Gastrocnemius medialis (tissue), 4 donors: ENCODE measurements at regions not wholly inside any gene's neighbourhood (a gene's known extent, or its start where the extent isn't known, plus 50 kb on each side); places are given as distances from the start of the nearest gene placed in this dataset.
A peak's percentile ranks its signal among the peaks of the same experiment; 100 is the strongest.

Source experiments
- ATAC-seq, 2 donors: fragments of 150-250 bp; one replicate each; pipeline ENCODE4 v1.9.1; 2016
- DNase-seq, 2 donors: peaks; one replicate each; pipeline ENCODE4 v3.0.0-alpha.2; 2019
- H3K27ac ChIP-seq, 4 donors: fragments of 200-600 bp; sonication (generic); 1 replicate in 1 of 4; 2 replicates in 3 of 4; pipeline ENCODE4 v1.5.1; 2016 to 2018; ENCODE audit warnings: mild to moderate bottlenecking in 2 of 4, moderate library complexity in 1 of 4
- H3K27me3 ChIP-seq, 3 donors: fragments of 200-600 bp; sonication (generic) in 2 of 3; 1 replicate in 1 of 3; 2 replicates in 2 of 3; pipeline versions ENCODE4 v1.5.1 to v1.6.0; 2016 to 2019; ENCODE audit warnings: mild to moderate bottlenecking in 1 of 3, moderate library complexity in 1 of 3
- H3K36me3 ChIP-seq, 2 donors: fragments of 200-600 bp; sonication (generic) in 1 of 2; one replicate each; pipeline ENCODE4 v1.5.1; 2017 to 2018
- H3K4me1 ChIP-seq, 2 donors: fragments of 200-600 bp; sonication (generic) in 1 of 2; one replicate each; pipeline ENCODE4 v1.5.1; 2016 to 2017; ENCODE audit warnings: mild to moderate bottlenecking in 2 of 2
- H3K4me3 ChIP-seq, 4 donors: fragments of 200-600 bp; sonication (generic) in 3 of 4; 1 replicate in 1 of 4; 2 replicates in 3 of 4; pipeline ENCODE4 v1.5.1; 2016 to 2019; ENCODE audit warnings: mild to moderate bottlenecking in 2 of 4
- H3K9me3 ChIP-seq, 3 donors: fragments of 200-600 bp; sonication (generic) in 2 of 3; 1 replicate in 1 of 3; 2 replicates in 2 of 3; pipeline ENCODE4 v1.5.1; 2016 to 2019
- POLR2A ChIP-seq, 2 donors: fragments of 450-650 bp; IDR thresholded peaks; one replicate each; pipeline ENCODE4 v1.6.1; 2017; ENCODE audit warnings: antibody characterized with exemption in 2 of 2, mild to moderate bottlenecking in 2 of 2, moderate library complexity in 2 of 2
- in situ Hi-C, 4 donors: fragments of 200-750 bp; cut with MboI; loops; one replicate each; pipeline versions ENCODE4 v1.15.0 to v1.8.0; 2017; ENCODE audit warnings: low sequenced_read_pairs in 4 of 4
- intact Hi-C: fragments of 100-400 bp; cut with DNase I; formaldehyde crosslinking; loops from one replicate; pipeline ENCODE4 v1.15.1; 2023; ENCODE audit warnings: low total_unique reads
- TF ChIP-seq, protein P1 (sequence below), 5 experiments: fragments of 450-650 bp in 3 of 5; fragments of 200-600 bp in 2 of 5; sonication (generic) in 2 of 5; IDR thresholded peaks in 4 of 5; conservative IDR thresholded peaks in 1 of 5; 1 replicate in 4 of 5; 2 replicates in 1 of 5; pipeline ENCODE4 v1.5.1; 2016 to 2019; ENCODE audit warnings: antibody characterized with exemption in 5 of 5, mild to moderate bottlenecking in 3 of 5, moderate library complexity in 3 of 5

DNA sequence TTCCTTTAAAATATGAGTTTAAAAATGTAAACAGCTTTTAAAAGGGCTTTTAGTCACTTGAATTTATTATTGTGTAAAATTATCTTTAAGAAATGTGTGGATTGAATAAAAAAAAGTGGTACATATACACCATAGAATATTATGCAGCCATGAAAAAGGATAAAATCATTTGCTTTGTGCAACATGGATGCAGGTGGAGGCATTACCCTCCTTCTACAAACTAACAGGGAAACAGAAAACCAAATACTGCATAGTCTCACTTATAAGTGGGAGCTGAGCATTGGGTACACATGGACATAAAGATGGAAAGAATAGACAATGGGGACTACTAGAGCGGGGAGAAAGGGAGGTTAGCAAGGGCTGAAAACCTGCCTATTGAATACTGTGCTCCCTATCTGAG, 999.3 kb downstream of the SLITRK5 start:
- no peak for TF ChIP-seq POLR2A (IDR thresholded peaks at IDR 0.05)
- TF ChIP-seq, protein P1, sequence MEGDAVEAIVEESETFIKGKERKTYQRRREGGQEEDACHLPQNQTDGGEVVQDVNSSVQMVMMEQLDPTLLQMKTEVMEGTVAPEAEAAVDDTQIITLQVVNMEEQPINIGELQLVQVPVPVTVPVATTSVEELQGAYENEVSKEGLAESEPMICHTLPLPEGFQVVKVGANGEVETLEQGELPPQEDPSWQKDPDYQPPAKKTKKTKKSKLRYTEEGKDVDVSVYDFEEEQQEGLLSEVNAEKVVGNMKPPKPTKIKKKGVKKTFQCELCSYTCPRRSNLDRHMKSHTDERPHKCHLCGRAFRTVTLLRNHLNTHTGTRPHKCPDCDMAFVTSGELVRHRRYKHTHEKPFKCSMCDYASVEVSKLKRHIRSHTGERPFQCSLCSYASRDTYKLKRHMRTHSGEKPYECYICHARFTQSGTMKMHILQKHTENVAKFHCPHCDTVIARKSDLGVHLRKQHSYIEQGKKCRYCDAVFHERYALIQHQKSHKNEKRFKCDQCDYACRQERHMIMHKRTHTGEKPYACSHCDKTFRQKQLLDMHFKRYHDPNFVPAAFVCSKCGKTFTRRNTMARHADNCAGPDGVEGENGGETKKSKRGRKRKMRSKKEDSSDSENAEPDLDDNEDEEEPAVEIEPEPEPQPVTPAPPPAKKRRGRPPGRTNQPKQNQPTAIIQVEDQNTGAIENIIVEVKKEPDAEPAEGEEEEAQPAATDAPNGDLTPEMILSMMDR (IDR thresholded peaks at IDR 0.05 in 4 of 5, conservative IDR thresholded peaks at IDR 0.05 in 1 of 5) = no peak
- Histone ChIP-seq H3K9me3 (no peaks in the 10 kb centered on the region), H3K36me3 (no peaks in the 10 kb centered on the region), H3K4me3 (peak overlapping the region in 1 of 4 donors; percentile 19), H3K4me1 (no peaks in the 10 kb centered on the region), H3K27ac (no peak overlapping the region), H3K27me3 (no peaks in the 10 kb centered on the region)
- intact Hi-C loops (no loop called here), in situ Hi-C loops (no loop called here)
- DNase-seq (no peak), ATAC-seq (no peak)

DNA sequence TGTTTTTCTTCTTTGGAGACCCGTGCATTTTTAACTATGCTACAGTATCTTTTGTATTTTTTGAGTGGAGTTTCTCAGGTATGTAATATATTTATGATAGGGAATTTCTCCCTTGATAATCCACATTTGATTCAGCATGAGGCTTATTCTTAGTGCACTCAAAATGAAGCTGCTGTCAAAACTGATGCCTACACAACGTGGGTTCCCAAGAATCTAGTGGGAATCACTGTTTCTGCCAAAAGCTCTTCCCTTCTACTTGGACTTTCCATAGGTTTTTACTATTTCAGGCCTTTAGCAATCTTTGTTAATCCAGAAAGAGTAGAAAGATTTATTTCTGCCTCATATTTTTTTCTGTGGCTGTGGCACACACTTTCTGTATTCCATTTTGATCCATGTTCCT, 1003.7 kb downstream of the SLITRK5 start:
- Histone ChIP-seq H3K27me3 (no peaks in the 10 kb centered on the region), H3K9me3 (no peaks in the 10 kb centered on the region), H3K36me3 (no peaks in the 10 kb centered on the region), H3K4me1 (no peaks in the 10 kb centered on the region), H3K27ac (no peak overlapping the region), H3K4me3 (no peak overlapping the region)
- ATAC-seq (no peak), DNase-seq (no peak)
- TF ChIP-seq, protein P1 (IDR thresholded peaks at IDR 0.05 in 4 of 5, conservative IDR thresholded peaks at IDR 0.05 in 1 of 5) = no peak
- no peak for TF ChIP-seq POLR2A (IDR thresholded peaks at IDR 0.05)
- in situ Hi-C loops (no loop called here), intact Hi-C loops (no loop called here)

DNA sequence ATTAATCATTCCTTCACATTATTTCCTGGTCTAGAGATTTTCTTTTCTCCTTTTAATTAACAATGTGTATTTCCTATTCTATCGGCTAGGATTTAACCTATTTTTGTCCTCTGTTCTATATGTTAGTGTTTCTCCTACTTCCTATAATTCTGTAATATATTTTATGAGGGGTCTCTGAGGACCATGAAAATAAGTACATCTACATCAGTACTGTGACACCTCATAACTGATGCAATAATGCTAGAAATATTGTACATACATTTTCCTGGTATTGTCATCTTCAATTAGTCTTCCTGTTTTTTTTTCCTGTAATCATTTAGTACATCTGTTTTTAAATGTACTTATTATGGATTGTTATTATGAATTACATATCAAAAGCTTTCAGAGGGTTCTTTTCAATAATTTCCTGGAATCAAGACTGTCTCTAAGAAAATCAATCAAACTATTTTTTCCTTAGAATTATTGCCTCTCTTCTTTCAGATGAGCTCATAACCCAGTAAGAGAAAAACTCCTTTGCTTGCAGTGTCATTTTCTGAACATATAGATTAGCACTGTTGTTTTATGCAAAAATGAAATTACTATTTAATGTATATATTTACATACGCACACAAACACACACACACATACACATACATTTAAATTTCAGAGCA, 1004.3 kb downstream of the SLITRK5 start:
- H3K27ac ChIP-seq = no peak overlapping the region
- no peak for TF ChIP-seq POLR2A (IDR thresholded peaks at IDR 0.05)
- TF ChIP-seq, protein P1 (IDR thresholded peaks at IDR 0.05 in 4 of 5, conservative IDR thresholded peaks at IDR 0.05 in 1 of 5) = no peak
- no peak for ATAC-seq
- H3K27me3 ChIP-seq = no peaks in the 10 kb centered on the region
- no peak overlapping the region for H3K4me3 ChIP-seq
- in situ Hi-C loops (no loop called here), intact Hi-C loops (no loop called here)
- H3K9me3 ChIP-seq = no peaks in the 10 kb centered on the region
- H3K36me3 ChIP-seq = no peaks in the 10 kb centered on the region
- no peak for DNase-seq
- H3K4me1 ChIP-seq = no peaks in the 10 kb centered on the region

DNA sequence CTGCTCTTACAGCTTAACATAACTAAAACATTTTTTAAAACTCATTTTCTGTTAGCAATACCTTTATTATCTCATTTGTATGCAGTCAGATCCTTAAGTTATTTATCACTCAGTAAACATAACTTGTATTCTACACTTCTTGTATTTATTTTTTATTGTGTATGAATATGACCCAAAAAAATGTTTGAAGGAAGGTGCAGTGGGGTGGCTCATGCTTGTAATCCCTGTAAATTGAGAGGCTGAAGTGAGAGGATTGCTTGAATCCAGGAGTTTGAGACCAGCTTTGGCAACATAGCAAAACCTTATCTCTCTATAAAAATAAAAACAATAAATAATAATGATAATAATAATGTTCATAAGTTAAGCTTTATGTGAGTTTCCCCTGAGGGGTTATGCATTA, 1004.8 kb downstream of the SLITRK5 start:
- Histone ChIP-seq H3K36me3 (no peaks in the 10 kb centered on the region), H3K4me1 (no peaks in the 10 kb centered on the region), H3K4me3 (no peak overlapping the region), H3K9me3 (no peaks in the 10 kb centered on the region), H3K27ac (no peak overlapping the region), H3K27me3 (no peaks in the 10 kb centered on the region)
- intact Hi-C loops = no loop called here
- in situ Hi-C loops = no loop called here
- no peak for DNase-seq
- no peak for ATAC-seq
- TF ChIP-seq, protein P1 (IDR thresholded peaks at IDR 0.05 in 4 of 5, conservative IDR thresholded peaks at IDR 0.05 in 1 of 5) = no peak
- TF ChIP-seq POLR2A (IDR thresholded peaks at IDR 0.05) = no peak

DNA sequence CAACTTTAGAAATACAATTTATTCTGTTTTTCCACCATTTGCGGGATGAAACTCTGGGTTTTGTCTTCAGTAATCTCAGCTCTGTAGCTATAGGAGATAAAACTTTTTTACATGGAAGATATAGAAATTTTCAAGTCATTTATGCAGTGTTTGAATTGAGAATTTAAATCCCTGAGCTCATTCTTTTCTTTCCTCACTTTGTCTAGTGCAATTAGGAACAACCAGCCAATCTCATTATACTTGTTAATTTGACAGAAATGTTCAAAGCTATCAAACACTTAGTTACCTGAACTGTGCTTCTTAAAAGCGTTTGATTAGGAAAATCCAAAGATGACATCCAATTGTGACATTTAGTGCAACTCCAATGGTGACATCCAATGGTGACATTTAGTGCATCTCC, 1014.3 kb downstream of the SLITRK5 start:
- no peak overlapping the region for H3K4me3 ChIP-seq
- no peak overlapping the region for H3K27ac ChIP-seq
- TF ChIP-seq POLR2A (IDR thresholded peaks at IDR 0.05) = no peak
- TF ChIP-seq, protein P1 (IDR thresholded peaks at IDR 0.05 in 4 of 5, conservative IDR thresholded peaks at IDR 0.05 in 1 of 5) = no peak
- DNase-seq = no peak
- no peaks in the 10 kb centered on the region for H3K27me3 ChIP-seq
- ATAC-seq = no peak
- intact Hi-C loops (no loop called here), in situ Hi-C loops (no loop called here)
- no peaks in the 10 kb centered on the region for H3K36me3 ChIP-seq
- no peaks in the 10 kb centered on the region for H3K9me3 ChIP-seq
- no peaks in the 10 kb centered on the region for H3K4me1 ChIP-seq
